HepG2 (cell line): ENCODE measurements at regions not wholly inside any gene's neighbourhood (a gene's known extent, or its start where the extent isn't known, plus 50 kb on each side); places are given as distances from the start of the nearest gene placed in this dataset.

Experiments used
- ATAC-seq: fragments of 200-7000 bp; cut with Tn5 transposase; 3 replicates; pipeline ENCODE4 v1.9.1; 2020; ENCODE audit warnings: mild to moderate bottlenecking, moderate library complexity
- BruUV-seq: library from RNA; stranded (reverse); fragments of 400-500 nt; replicated peaks from 2 replicates; lab custom pipeline; 2021; lab: Mats Ljungman, UMichigan
- CTCF ChIA-PET: fragments of 300-600 bp; formaldehyde crosslinking; extraction: SDS; loops from one replicate; lab custom pipeline; 2021; ENCODE audit warnings: low total read pairs, inconsistent platforms, low intra/inter-chr PET ratio; lab: Yijun Ruan, JAX
- POLR2A ChIA-PET: fragments of 350-600 bp; sonication (Branson Sonifier 250); formaldehyde crosslinking; loops from one replicate; lab custom pipeline; 2020; ENCODE audit warnings: antibody characterized with exemption, inconsistent platforms; lab: Yijun Ruan, JAX
- DNase-seq: peaks from one replicate; pipeline ENCODE4 v3.0.0-alpha.2; 2015; ENCODE audit warnings: low spot score
- FAIRE-seq: peaks from 3 replicates; lab custom pipeline; 2011; peaks lifted over from hg19 to GRCh38; lab: Jason Lieb, UNC
- H2AFZ ChIP-seq: one replicate; pipeline ENCODE4 v1.6.1; 2011; ENCODE audit warnings: low read length, inconsistent platforms
- H3K27ac ChIP-seq: fragments of 300-600 bp; 3 replicates; pipeline ENCODE4 v1.8.0; 2011; ENCODE audit warnings: mixed run types, mild to moderate bottlenecking, mixed read lengths, low read length, inconsistent platforms; ENCODE audit not compliant: insufficient read depth; ENCODE audit errors: extremely low read length
- H3K27me3 ChIP-seq, 2 experiments: fragments of 200-600 bp in 1 of 2; 2 replicates in 1 of 2; 3 replicates in 1 of 2; pipeline versions ENCODE4 v1.6.0 to v1.8.0; 2011; ENCODE audit warnings: low read length in 2 of 2, mild to moderate bottlenecking in 2 of 2, moderate library complexity in 2 of 2, inconsistent platforms in 1 of 2; ENCODE audit not compliant: insufficient read depth in 2 of 2, control insufficient read depth in 1 of 2
- H3K36me3 ChIP-seq, 2 experiments: fragments of 200-600 bp in 1 of 2; replicated peaks in 1 of 2; 2 replicates in 1 of 2; 3 replicates in 1 of 2; pipeline versions ENCODE4 v1.5.1 to v1.8.0; 2011; ENCODE audit warnings: low read length in 2 of 2, inconsistent platforms in 1 of 2; ENCODE audit not compliant: insufficient read depth in 2 of 2, control insufficient read depth in 1 of 2
- H3K4me1 ChIP-seq: 2 replicates; pipeline ENCODE4 v1.5.1; 2012; ENCODE audit warnings: low read length, inconsistent platforms; ENCODE audit not compliant: insufficient read depth
- H3K4me2 ChIP-seq: 2 replicates; pipeline ENCODE4 v1.6.0; 2011; ENCODE audit warnings: low read depth, low read length, inconsistent platforms
- H3K4me3 ChIP-seq, 3 experiments: fragments of 200-600 bp in 1 of 3; sonication (generic), shearing (Covaris generic) in 1 of 3; replicated peaks in 1 of 3; 2 replicates each; pipeline ENCODE4 v1.5.1; 2011 to 2016; ENCODE audit warnings: low read length in 3 of 3, inconsistent platforms in 2 of 3, low read depth in 2 of 3, mild to moderate bottlenecking in 2 of 3, control low read depth in 1 of 3, mixed read lengths in 1 of 3; ENCODE audit not compliant: insufficient read depth in 1 of 3
- H3K79me2 ChIP-seq: one replicate; pipeline ENCODE4 v1.6.1; 2011; ENCODE audit warnings: low read length, inconsistent platforms; ENCODE audit not compliant: insufficient read depth
- H3K9ac ChIP-seq: 2 replicates; pipeline ENCODE4 v1.6.0; 2011; ENCODE audit warnings: mild to moderate bottlenecking, low read depth, low read length, inconsistent platforms; ENCODE audit not compliant: insufficient read depth
- H3K9me3 ChIP-seq: 2 replicates; pipeline ENCODE4 v1.5.1; 2012; ENCODE audit warnings: mild to moderate bottlenecking, low read length
- H4K20me1 ChIP-seq: 2 replicates; pipeline ENCODE4 v1.6.0; 2011; ENCODE audit warnings: inconsistent platforms, mild to moderate bottlenecking, low read length, moderate library complexity; ENCODE audit not compliant: insufficient read depth
- ETV6 ChIP-seq: sonication (generic); formaldehyde crosslinking; conservative IDR thresholded peaks from 2 replicates; pipeline ENCODE4 v1.4.0; 2020; ENCODE audit warnings: missing genetic modification reagents
- MAFF ChIP-seq: IDR thresholded peaks from 2 replicates; pipeline ENCODE4 v1.6.1; 2011; ENCODE audit warnings: low read depth, low read length, improper control_type of control experiment
- MAFK ChIP-seq, 2 experiments: IDR thresholded peaks in 1 of 2; conservative IDR thresholded peaks in 1 of 2; 2 replicates each; pipeline ENCODE4 v1.6.1; 2011; ENCODE audit warnings: improper control_type of control experiment in 2 of 2, low read length in 2 of 2
- PPARG ChIP-seq: conservative IDR thresholded peaks from 2 replicates; pipeline ENCODE4 v1.6.1; 2016; ENCODE audit warnings: missing biosample characterization, missing genetic modification reagents
- RFXANK ChIP-seq: IDR thresholded peaks from 2 replicates; pipeline ENCODE4 v1.6.1; 2016
- SRSF9 ChIP-seq: fragments of 200-400 bp; formaldehyde crosslinking; IDR thresholded peaks from 2 replicates; pipeline ENCODE4 v1.6.1; 2018; ENCODE audit warnings: borderline replicate concordance, mild to moderate bottlenecking, low read depth, low read length; ENCODE audit not compliant: insufficient read depth, poor library complexity, severe bottlenecking
- WGBS: methylation state at CpG from one replicate; pipeline ENCODE4 v1.1.6; 2017; ENCODE audit warnings: low lambda C conversion rate; 5-methylcytosine and 5-hydroxymethylcytosine counted together
- in situ Hi-C: cut with HindIII; loops from 2 replicates; pipeline ENCODE4 v1.10.0; 2017; ENCODE audit warnings: low pct_unique_long_range_greater_than_20kb; ENCODE audit not compliant: extremely low pct_ligation_motif_present
- intact Hi-C: fragments of 100-400 bp; cut with micrococcal nuclease; formaldehyde crosslinking; loops from one replicate; pipeline ENCODE4 v1.10.0; 2022; ENCODE audit not compliant: unreplicated experiment
- TF ChIP-seq, protein P1 (sequence below): sonication (generic); formaldehyde crosslinking; IDR thresholded peaks from 2 replicates; pipeline ENCODE4 v1.4.0; 2020; ENCODE audit warnings: mild to moderate bottlenecking, low read depth, missing genetic modification reagents
- TF ChIP-seq, protein P2 (sequence below): sonication (generic); formaldehyde crosslinking; IDR thresholded peaks from 2 replicates; pipeline ENCODE4 v1.5.0; 2020; ENCODE audit warnings: missing genetic modification reagents

DNA sequence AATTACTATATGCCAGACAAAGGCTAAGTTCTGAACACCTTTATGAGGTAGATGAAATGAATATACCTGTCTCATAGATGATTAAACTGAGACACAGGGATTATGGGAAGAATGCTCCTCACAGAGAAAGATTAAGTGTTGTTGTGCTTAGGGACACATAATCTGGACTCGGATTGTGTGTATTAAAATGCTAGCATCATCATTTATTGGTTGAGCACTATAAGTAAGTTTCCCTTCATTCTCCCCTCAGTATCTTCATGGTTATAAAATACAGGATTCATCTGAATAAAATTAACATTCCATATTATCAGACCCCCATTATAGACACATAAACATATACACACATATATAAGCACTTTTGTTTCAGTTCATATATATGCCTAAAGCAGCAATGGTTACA lies 463.5 kb downstream of the PPP4R3C start:
- POLR2A ChIA-PET = no interaction called here
- intact Hi-C loops = no loop called here
- H3K27ac ChIP-seq = no peak overlapping the region

DNA sequence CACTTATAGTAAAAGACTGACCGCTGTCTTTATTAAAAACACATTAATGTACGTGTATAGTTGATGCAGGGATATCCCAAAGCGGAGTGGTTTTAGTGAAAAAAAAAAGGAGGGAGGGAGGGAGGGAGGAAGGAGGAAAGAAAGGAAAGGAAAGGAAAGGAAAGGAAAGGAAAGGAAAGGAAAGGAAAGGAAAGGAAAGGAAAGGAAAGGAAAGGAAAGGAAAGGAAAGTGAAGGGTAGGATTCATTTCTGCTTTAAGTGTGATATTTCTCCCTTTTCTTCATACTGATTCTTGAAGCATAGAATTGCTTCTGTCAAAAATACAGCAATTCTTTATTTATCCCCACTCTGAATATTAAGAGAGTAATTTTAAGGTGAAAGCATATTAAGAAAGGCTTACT lies 504.9 kb downstream of the PPP4R3C start:
- Histone ChIP-seq H3K4me3 (no peak overlapping the region), H3K27me3 (no peaks in the 10 kb centered on the region), H4K20me1 (no peaks in the 10 kb centered on the region), H3K27ac (no peak overlapping the region), H3K9me3 (no peaks in the 10 kb centered on the region), H2AFZ (no peak overlapping the region), H3K4me2 (no peak overlapping the region), H3K9ac (no peak overlapping the region), H3K4me1 (no peaks in the 10 kb centered on the region), H3K79me2 (no peaks in the 10 kb centered on the region), H3K36me3 (no peaks in the 10 kb centered on the region)
- CTCF ChIA-PET = no interaction called here
- intact Hi-C loops (no loop called here), in situ Hi-C loops (no loop called here)
- TF ChIP-seq PPARG (CRISPR knock-in tag) (no peak), SRSF9 (peak; percentile 41)
- TF ChIP-seq, protein P1, sequence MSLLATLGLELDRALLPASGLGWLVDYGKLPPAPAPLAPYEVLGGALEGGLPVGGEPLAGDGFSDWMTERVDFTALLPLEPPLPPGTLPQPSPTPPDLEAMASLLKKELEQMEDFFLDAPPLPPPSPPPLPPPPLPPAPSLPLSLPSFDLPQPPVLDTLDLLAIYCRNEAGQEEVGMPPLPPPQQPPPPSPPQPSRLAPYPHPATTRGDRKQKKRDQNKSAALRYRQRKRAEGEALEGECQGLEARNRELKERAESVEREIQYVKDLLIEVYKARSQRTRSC = no peak
- 2% methylated on average over 3 of the region's 3 CpGs for WGBS
- no peak for FAIRE-seq
- ATAC-seq = no peak
- no peak for DNase-seq
- no TSS peak for BruUV-seq
- POLR2A ChIA-PET = no interaction called here

More for the DNA sequence above, 463.5 kb downstream of the PPP4R3C start:
- no peaks in the 10 kb centered on the region for H3K36me3 ChIP-seq
- CTCF ChIA-PET = no interaction called here
- no peaks in the 10 kb centered on the region for H4K20me1 ChIP-seq
- WGBS = 0% methylated on average over 1 of the region's 1 CpG
- H3K79me2 ChIP-seq = no peaks in the 10 kb centered on the region
- no peak for ATAC-seq
- no peak overlapping the region for H3K9ac ChIP-seq
- H2AFZ ChIP-seq = no peak overlapping the region
- TF ChIP-seq RFXANK (CRISPR knock-in tag) = no peak
- TF ChIP-seq, protein P2, sequence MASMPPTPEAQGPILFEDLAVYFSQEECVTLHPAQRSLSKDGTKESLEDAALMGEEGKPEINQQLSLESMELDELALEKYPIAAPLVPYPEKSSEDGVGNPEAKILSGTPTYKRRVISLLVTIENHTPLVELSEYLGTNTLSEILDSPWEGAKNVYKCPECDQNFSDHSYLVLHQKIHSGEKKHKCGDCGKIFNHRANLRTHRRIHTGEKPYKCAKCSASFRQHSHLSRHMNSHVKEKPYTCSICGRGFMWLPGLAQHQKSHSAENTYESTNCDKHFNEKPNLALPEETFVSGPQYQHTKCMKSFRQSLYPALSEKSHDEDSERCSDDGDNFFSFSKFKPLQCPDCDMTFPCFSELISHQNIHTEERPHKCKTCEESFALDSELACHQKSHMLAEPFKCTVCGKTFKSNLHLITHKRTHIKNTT = no peak
- peak; percentile 42; the same call in 1 of the 2 replicates for TF ChIP-seq MAFF
- no peak for TF ChIP-seq ETV6
- TF ChIP-seq MAFK (conservative IDR thresholded peaks at IDR 0.05 in 1 of 2, IDR thresholded peaks at IDR 0.05 in 1 of 2; ENCODE audit: low read length in 2 of 2) = peak in 1 of 2 experiments; percentile 66; a peak in 3 of 4 replicates
- TF ChIP-seq, all 625 proteins: peak for 2
- FAIRE-seq (no peak), DNase-seq (no peak)
- Histone ChIP-seq H3K27me3 (no peaks in the 10 kb centered on the region), H3K4me2 (no peak overlapping the region), H3K4me1 (no peaks in the 10 kb centered on the region), H3K4me3 (no peak overlapping the region), H3K9me3 (no peaks in the 10 kb centered on the region)
- BruUV-seq = no TSS peak
- in situ Hi-C loops = no loop called here
